AG10803 (cell line): ENCODE measurements at regions not wholly inside any gene's neighbourhood (a gene's known extent, or its start where the extent isn't known, plus 50 kb on each side); places are given as distances from the start of the nearest gene placed in this dataset.

Source experiments
- DNase-seq: peaks from one replicate; pipeline ENCODE4 v3.0.0; 2010; ENCODE audit warnings: low read depth
- H3K4me3 ChIP-seq: 2 replicates; pipeline ENCODE4 v1.5.1; 2011; ENCODE audit warnings: mild to moderate bottlenecking, low read length, control low read depth
- CTCF ChIP-seq: conservative IDR thresholded peaks from 2 replicates; pipeline ENCODE4 v1.5.1; 2011; ENCODE audit warnings: mild to moderate bottlenecking, low read length, control low read depth, inconsistent platforms

GRCh38 chr6:168145747-168146596 is 67.0 kb upstream of the FRMD1 start:
- no peak for DNase-seq
- no peak for TF ChIP-seq CTCF
- H3K4me3 ChIP-seq = no peak overlapping the region

- no peak overlapping the region for H3K4me3 ChIP-seq
- no peak for TF ChIP-seq CTCF
- no peak for DNase-seq
Measured at GRCh38 chr6:168139121-168139520, 60.1 kb upstream of the FRMD1 start.

GRCh38 chr6:168138436-168138835 is 59.4 kb upstream of the FRMD1 start:
- TF ChIP-seq CTCF = no peak
- H3K4me3 ChIP-seq = no peak overlapping the region
- no peak for DNase-seq

GRCh38 chr6:168137024-168137423 is 58.0 kb upstream of the FRMD1 start:
- no peak overlapping the region for H3K4me3 ChIP-seq
- DNase-seq = no peak
- no peak for TF ChIP-seq CTCF

GRCh38 chr6:168136622-168137021 is 57.6 kb upstream of the FRMD1 start:
- TF ChIP-seq CTCF = no peak
- DNase-seq = no peak
- no peak overlapping the region for H3K4me3 ChIP-seq

GRCh38 chr6:168136001-168136400 is 57.0 kb upstream of the FRMD1 start:
- no peak overlapping the region for H3K4me3 ChIP-seq
- no peak for TF ChIP-seq CTCF
- DNase-seq = no peak

- TF ChIP-seq CTCF = no peak
- H3K4me3 ChIP-seq = no peak overlapping the region
- DNase-seq = no peak
Measured at GRCh38 chr6:168134560-168135201, 55.7 kb upstream of the FRMD1 start.
